ENCODE measurements at regions not wholly inside any gene's neighbourhood (a gene's known extent, or its start where the extent isn't known, plus 50 kb on each side); places are given as distances from the start of the nearest gene placed in this dataset.

DNA sequence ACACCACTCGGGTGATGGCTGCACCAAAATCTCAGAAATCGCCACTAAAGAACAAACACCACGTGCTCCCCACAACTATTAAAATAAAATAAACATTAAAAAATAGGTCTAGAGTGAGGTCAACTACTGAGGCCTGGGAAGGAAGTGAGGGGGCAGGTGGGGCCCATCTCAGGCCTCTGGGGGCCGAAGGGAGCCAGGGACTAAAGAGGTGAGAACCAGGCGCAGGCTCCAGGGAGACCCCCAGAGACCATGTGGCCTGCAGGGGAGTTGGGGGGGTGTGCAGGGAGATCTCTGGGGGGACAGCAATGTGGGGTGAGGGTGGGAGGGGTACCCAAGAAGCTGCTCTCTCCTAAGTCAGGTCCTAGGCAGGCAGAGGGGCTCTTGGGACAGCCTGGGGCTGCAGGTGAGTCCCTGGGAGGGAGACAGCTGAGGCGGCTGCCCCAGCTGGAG lies 111.3 kb upstream of the SMURF2 start:
- TF ChIP-seq ZNF720 (CRISPR knock-in tag; IDR thresholded peaks at IDR 0.05) (no peak), MZF1 (CRISPR knock-in tag; IDR thresholded peaks at IDR 0.05; ENCODE audit: borderline replicate concordance) (no peak), ZZZ3 (CRISPR knock-in tag; IDR thresholded peaks at IDR 0.05; ENCODE audit: borderline replicate concordance) (no peak), ZSCAN29 (CRISPR knock-in tag; conservative IDR thresholded peaks at IDR 0.05) (no peak), TARDBP (CRISPR knock-in tag; IDR thresholded peaks at IDR 0.05) (no peak), ZNF20 (CRISPR knock-in tag; IDR thresholded peaks at IDR 0.05) (no peak), FOXA1 (IDR thresholded peaks at IDR 0.05) (no peak), FOXA1 (CRISPR knock-in tag; IDR thresholded peaks at IDR 0.05) (no peak)
- TF ChIP-seq, protein P1, sequence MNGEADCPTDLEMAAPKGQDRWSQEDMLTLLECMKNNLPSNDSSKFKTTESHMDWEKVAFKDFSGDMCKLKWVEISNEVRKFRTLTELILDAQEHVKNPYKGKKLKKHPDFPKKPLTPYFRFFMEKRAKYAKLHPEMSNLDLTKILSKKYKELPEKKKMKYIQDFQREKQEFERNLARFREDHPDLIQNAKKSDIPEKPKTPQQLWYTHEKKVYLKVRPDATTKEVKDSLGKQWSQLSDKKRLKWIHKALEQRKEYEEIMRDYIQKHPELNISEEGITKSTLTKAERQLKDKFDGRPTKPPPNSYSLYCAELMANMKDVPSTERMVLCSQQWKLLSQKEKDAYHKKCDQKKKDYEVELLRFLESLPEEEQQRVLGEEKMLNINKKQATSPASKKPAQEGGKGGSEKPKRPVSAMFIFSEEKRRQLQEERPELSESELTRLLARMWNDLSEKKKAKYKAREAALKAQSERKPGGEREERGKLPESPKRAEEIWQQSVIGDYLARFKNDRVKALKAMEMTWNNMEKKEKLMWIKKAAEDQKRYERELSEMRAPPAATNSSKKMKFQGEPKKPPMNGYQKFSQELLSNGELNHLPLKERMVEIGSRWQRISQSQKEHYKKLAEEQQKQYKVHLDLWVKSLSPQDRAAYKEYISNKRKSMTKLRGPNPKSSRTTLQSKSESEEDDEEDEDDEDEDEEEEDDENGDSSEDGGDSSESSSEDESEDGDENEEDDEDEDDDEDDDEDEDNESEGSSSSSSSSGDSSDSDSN (CRISPR knock-in tag; IDR thresholded peaks at IDR 0.05), result no peak
- TF ChIP-seq, protein P2, sequence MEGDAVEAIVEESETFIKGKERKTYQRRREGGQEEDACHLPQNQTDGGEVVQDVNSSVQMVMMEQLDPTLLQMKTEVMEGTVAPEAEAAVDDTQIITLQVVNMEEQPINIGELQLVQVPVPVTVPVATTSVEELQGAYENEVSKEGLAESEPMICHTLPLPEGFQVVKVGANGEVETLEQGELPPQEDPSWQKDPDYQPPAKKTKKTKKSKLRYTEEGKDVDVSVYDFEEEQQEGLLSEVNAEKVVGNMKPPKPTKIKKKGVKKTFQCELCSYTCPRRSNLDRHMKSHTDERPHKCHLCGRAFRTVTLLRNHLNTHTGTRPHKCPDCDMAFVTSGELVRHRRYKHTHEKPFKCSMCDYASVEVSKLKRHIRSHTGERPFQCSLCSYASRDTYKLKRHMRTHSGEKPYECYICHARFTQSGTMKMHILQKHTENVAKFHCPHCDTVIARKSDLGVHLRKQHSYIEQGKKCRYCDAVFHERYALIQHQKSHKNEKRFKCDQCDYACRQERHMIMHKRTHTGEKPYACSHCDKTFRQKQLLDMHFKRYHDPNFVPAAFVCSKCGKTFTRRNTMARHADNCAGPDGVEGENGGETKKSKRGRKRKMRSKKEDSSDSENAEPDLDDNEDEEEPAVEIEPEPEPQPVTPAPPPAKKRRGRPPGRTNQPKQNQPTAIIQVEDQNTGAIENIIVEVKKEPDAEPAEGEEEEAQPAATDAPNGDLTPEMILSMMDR (CRISPR knock-in tag; IDR thresholded peaks at IDR 0.05), result no peak

All from HepG2 (cell line).